ENCODE measurements at regions not wholly inside any gene's neighbourhood (a gene's known extent, or its start where the extent isn't known, plus 50 kb on each side); places are given as distances from the start of the nearest gene placed in this dataset.

GRCh38 chr20:12040261-12040660 lies 122.6 kb downstream of the BTBD3 start:
- ATAC-seq = no peak
- TF ChIP-seq ISL1 (CRISPR knock-in tag; IDR thresholded peaks at IDR 0.05) (no peak), RARB (CRISPR knock-in tag; IDR thresholded peaks at IDR 0.05) (no peak), ZC3H10 (CRISPR knock-in tag; IDR thresholded peaks at IDR 0.05) (no peak), ZNF565 (CRISPR knock-in tag; conservative IDR thresholded peaks at IDR 0.05; ENCODE audit: low read depth) (no peak), TCF4 (CRISPR knock-in tag; IDR thresholded peaks at IDR 0.05; ENCODE audit: borderline replicate concordance) (no peak), ZNF8 (CRISPR knock-in tag; IDR thresholded peaks at IDR 0.05) (no peak), GLIS3 (CRISPR knock-in tag; IDR thresholded peaks at IDR 0.05) (no peak), ESRRG (CRISPR knock-in tag; IDR thresholded peaks at IDR 0.05) (no peak), OSR1 (CRISPR knock-in tag; IDR thresholded peaks at IDR 0.05) (no peak), SNAI2 (CRISPR knock-in tag; IDR thresholded peaks at IDR 0.05) (no peak)
- TF ChIP-seq, protein P1, sequence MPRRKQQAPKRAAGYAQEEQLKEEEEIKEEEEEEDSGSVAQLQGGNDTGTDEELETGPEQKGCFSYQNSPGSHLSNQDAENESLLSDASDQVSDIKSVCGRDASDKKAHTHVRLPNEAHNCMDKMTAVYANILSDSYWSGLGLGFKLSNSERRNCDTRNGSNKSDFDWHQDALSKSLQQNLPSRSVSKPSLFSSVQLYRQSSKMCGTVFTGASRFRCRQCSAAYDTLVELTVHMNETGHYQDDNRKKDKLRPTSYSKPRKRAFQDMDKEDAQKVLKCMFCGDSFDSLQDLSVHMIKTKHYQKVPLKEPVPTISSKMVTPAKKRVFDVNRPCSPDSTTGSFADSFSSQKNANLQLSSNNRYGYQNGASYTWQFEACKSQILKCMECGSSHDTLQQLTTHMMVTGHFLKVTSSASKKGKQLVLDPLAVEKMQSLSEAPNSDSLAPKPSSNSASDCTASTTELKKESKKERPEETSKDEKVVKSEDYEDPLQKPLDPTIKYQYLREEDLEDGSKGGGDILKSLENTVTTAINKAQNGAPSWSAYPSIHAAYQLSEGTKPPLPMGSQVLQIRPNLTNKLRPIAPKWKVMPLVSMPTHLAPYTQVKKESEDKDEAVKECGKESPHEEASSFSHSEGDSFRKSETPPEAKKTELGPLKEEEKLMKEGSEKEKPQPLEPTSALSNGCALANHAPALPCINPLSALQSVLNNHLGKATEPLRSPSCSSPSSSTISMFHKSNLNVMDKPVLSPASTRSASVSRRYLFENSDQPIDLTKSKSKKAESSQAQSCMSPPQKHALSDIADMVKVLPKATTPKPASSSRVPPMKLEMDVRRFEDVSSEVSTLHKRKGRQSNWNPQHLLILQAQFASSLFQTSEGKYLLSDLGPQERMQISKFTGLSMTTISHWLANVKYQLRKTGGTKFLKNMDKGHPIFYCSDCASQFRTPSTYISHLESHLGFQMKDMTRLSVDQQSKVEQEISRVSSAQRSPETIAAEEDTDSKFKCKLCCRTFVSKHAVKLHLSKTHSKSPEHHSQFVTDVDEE (CRISPR knock-in tag; IDR thresholded peaks at IDR 0.05) = no peak
- TF ChIP-seq, protein P2, sequence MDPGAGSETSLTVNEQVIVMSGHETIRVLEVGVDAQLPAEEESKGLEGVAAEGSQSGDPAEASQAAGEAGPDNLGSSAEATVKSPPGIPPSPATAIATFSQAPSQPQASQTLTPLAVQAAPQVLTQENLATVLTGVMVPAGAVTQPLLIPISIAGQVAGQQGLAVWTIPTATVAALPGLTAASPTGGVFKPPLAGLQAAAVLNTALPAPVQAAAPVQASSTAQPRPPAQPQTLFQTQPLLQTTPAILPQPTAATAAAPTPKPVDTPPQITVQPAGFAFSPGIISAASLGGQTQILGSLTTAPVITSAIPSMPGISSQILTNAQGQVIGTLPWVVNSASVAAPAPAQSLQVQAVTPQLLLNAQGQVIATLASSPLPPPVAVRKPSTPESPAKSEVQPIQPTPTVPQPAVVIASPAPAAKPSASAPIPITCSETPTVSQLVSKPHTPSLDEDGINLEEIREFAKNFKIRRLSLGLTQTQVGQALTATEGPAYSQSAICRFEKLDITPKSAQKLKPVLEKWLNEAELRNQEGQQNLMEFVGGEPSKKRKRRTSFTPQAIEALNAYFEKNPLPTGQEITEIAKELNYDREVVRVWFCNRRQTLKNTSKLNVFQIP (CRISPR knock-in tag; IDR thresholded peaks at IDR 0.05; ENCODE audit: borderline replicate concordance, low read depth) = no peak

DNA sequence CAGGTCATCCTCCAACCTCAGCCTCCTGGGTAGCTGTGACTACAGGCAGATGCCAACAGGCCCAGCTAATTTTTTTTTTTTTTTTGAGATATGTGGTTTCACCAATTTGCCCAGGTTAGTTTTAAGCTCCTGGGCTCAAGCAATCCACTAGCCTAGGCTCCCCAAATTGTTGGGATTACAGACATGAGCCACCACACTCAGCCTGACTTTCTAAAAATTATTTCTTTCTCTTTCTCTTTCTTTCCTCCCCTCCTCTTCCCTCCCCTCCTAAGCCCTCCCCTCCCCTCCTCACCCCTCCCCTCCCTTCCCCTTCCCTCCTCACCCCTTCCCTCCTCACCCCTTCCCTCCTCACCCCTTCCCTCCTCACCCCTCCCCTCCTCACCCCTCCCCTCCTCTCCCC lies 127.3 kb downstream of the BTBD3 start:
- no peak for ATAC-seq
- TF ChIP-seq ISL1 (CRISPR knock-in tag; IDR thresholded peaks at IDR 0.05) (no peak), ZFP30 (CRISPR knock-in tag; IDR thresholded peaks at IDR 0.05) (no peak), SNAI2 (CRISPR knock-in tag; IDR thresholded peaks at IDR 0.05) (no peak), ZNF8 (CRISPR knock-in tag; IDR thresholded peaks at IDR 0.05) (no peak), ZNF565 (CRISPR knock-in tag; conservative IDR thresholded peaks at IDR 0.05; ENCODE audit: low read depth) (no peak), TOX (CRISPR knock-in tag; IDR thresholded peaks at IDR 0.05; ENCODE audit: borderline replicate concordance) (no peak)
- TF ChIP-seq, protein P3, sequence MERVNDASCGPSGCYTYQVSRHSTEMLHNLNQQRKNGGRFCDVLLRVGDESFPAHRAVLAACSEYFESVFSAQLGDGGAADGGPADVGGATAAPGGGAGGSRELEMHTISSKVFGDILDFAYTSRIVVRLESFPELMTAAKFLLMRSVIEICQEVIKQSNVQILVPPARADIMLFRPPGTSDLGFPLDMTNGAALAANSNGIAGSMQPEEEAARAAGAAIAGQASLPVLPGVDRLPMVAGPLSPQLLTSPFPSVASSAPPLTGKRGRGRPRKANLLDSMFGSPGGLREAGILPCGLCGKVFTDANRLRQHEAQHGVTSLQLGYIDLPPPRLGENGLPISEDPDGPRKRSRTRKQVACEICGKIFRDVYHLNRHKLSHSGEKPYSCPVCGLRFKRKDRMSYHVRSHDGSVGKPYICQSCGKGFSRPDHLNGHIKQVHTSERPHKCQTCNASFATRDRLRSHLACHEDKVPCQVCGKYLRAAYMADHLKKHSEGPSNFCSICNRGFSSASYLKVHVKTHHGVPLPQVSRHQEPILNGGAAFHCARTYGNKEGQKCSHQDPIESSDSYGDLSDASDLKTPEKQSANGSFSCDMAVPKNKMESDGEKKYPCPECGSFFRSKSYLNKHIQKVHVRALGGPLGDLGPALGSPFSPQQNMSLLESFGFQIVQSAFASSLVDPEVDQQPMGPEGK (CRISPR knock-in tag; IDR thresholded peaks at IDR 0.05; ENCODE audit: borderline replicate concordance) = no peak
- TF ChIP-seq, protein P2 (CRISPR knock-in tag; IDR thresholded peaks at IDR 0.05; ENCODE audit: borderline replicate concordance, low read depth) = no peak
- TF ChIP-seq, protein P4, sequence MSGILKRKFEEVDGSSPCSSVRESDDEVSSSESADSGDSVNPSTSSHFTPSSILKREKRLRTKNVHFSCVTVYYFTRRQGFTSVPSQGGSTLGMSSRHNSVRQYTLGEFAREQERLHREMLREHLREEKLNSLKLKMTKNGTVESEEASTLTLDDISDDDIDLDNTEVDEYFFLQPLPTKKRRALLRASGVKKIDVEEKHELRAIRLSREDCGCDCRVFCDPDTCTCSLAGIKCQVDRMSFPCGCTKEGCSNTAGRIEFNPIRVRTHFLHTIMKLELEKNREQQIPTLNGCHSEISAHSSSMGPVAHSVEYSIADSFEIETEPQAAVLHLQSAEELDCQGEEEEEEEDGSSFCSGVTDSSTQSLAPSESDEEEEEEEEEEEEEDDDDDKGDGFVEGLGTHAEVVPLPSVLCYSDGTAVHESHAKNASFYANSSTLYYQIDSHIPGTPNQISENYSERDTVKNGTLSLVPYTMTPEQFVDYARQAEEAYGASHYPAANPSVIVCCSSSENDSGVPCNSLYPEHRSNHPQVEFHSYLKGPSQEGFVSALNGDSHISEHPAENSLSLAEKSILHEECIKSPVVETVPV (CRISPR knock-in tag; IDR thresholded peaks at IDR 0.05) = no peak

GRCh38 chr20:12047838-12048432 lies 130.2 kb downstream of the BTBD3 start:
- no peak for ATAC-seq
- TF ChIP-seq GLIS3 (CRISPR knock-in tag; IDR thresholded peaks at IDR 0.05) = no peak
- no peak for TF ChIP-seq ZC3H10 (CRISPR knock-in tag; IDR thresholded peaks at IDR 0.05)
- TF ChIP-seq, protein P3 (CRISPR knock-in tag; IDR thresholded peaks at IDR 0.05; ENCODE audit: borderline replicate concordance) = no peak
- TF ChIP-seq ZNF565 (CRISPR knock-in tag; conservative IDR thresholded peaks at IDR 0.05; ENCODE audit: low read depth) = no peak
- TF ChIP-seq ARNTL (CRISPR knock-in tag; IDR thresholded peaks at IDR 0.05; ENCODE audit: borderline replicate concordance, low read depth) = no peak
- no peak for TF ChIP-seq ZFP3 (CRISPR knock-in tag; IDR thresholded peaks at IDR 0.05)
- no peak for TF ChIP-seq BACH2 (CRISPR knock-in tag; IDR thresholded peaks at IDR 0.05; ENCODE audit: borderline replicate concordance)
- TF ChIP-seq, protein P5, sequence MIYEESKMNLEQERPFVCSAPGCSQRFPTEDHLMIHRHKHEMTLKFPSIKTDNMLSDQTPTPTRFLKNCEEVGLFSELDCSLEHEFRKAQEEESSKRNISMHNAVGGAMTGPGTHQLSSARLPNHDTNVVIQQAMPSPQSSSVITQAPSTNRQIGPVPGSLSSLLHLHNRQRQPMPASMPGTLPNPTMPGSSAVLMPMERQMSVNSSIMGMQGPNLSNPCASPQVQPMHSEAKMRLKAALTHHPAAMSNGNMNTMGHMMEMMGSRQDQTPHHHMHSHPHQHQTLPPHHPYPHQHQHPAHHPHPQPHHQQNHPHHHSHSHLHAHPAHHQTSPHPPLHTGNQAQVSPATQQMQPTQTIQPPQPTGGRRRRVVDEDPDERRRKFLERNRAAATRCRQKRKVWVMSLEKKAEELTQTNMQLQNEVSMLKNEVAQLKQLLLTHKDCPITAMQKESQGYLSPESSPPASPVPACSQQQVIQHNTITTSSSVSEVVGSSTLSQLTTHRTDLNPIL (CRISPR knock-in tag; IDR thresholded peaks at IDR 0.05; ENCODE audit: low read depth) = no peak
- TF ChIP-seq ZNF8 (CRISPR knock-in tag; IDR thresholded peaks at IDR 0.05) = no peak
- TF ChIP-seq, protein P2 (CRISPR knock-in tag; IDR thresholded peaks at IDR 0.05; ENCODE audit: borderline replicate concordance, low read depth) = no peak
- TF ChIP-seq ZFP30 (CRISPR knock-in tag; IDR thresholded peaks at IDR 0.05) = no peak
- TF ChIP-seq PPARA (CRISPR knock-in tag; IDR thresholded peaks at IDR 0.05; ENCODE audit: borderline replicate concordance) = no peak
- no peak for TF ChIP-seq CSDC2 (CRISPR knock-in tag; IDR thresholded peaks at IDR 0.05)
- TF ChIP-seq ZNF70 (CRISPR knock-in tag; IDR thresholded peaks at IDR 0.05) = no peak
